ENCODE measurements at regions not wholly inside any gene's neighbourhood (a gene's known extent, or its start where the extent isn't known, plus 50 kb on each side); places are given as distances from the start of the nearest gene placed in this dataset.

- DNase-seq (no peak), ATAC-seq (no peak)
- Mint-ChIP-seq H3K27ac (no peak overlapping the region), H3K36me3 (ENCODE audit: low read depth) (no peaks in the 10 kb centered on the region), H3K9me3 (ENCODE audit: insufficient read depth) (no peaks in the 10 kb centered on the region), H3K4me3 (no peak overlapping the region), H3K27me3 (ENCODE audit: low read depth) (no peaks in the 10 kb centered on the region), H3K4me1 (ENCODE audit: low read depth) (no peaks in the 10 kb centered on the region)
- ChIA-PET POLR2A (no interaction called here), CTCF (interaction anchor here (1.9 kb wide), 1 partner anchor 11 kb away, joined by 4 read pairs; no protein-coding TSS in a partner anchor)
Observed at GRCh38 chr9:107174441-107174840, 108.6 kb upstream of the RAD23B start.

- DNase-seq (no peak), ATAC-seq (no peak)
- H3K36me3 Mint-ChIP-seq (ENCODE audit: low read depth): no peaks in the 10 kb centered on the region
- POLR2A ChIA-PET: no interaction called here
- no peaks in the 10 kb centered on the region for H3K4me1 Mint-ChIP-seq (ENCODE audit: low read depth)
- H3K27me3 Mint-ChIP-seq (ENCODE audit: low read depth): no peaks in the 10 kb centered on the region
- H3K9me3 Mint-ChIP-seq (ENCODE audit: insufficient read depth): no peaks in the 10 kb centered on the region
- H3K27ac Mint-ChIP-seq: no peak overlapping the region
- no peak overlapping the region for H3K4me3 Mint-ChIP-seq
- CTCF ChIA-PET: interaction anchor here (0.8 to 1.9 kb wide), 2 partner anchors 11 to 37 kb away, joined by 3 to 4 read pairs; no protein-coding TSS in a partner anchor
Observed at GRCh38 chr9:107175041-107175440, 108.0 kb upstream of the RAD23B start.

GRCh38 chr9:107175816-107176435, 107.2 kb upstream of the RAD23B start:
- H3K27ac Mint-ChIP-seq: no peak overlapping the region
- DNase-seq (no peak), ATAC-seq (no peak)
- H3K4me1 Mint-ChIP-seq (ENCODE audit: low read depth): no peaks in the 10 kb centered on the region
- POLR2A ChIA-PET: no interaction called here
- H3K36me3 Mint-ChIP-seq (ENCODE audit: low read depth): no peaks in the 10 kb centered on the region
- H3K4me3 Mint-ChIP-seq: no peak overlapping the region
- no peaks in the 10 kb centered on the region for H3K9me3 Mint-ChIP-seq (ENCODE audit: insufficient read depth)
- CTCF ChIA-PET: interaction anchor here (0.8 to 1.9 kb wide), 2 partner anchors 12 to 38 kb away, joined by 3 to 4 read pairs; no protein-coding TSS in a partner anchor
- H3K27me3 Mint-ChIP-seq (ENCODE audit: low read depth): no peaks in the 10 kb centered on the region

GRCh38 chr9:107176436-107177151, 106.5 kb upstream of the RAD23B start:
- Mint-ChIP-seq H3K27me3 (ENCODE audit: low read depth) (peaks cover 3% of the 10 kb centered on the region), H3K4me3 (no peak overlapping the region), H3K36me3 (ENCODE audit: low read depth) (no peaks in the 10 kb centered on the region), H3K4me1 (ENCODE audit: low read depth) (no peaks in the 10 kb centered on the region), H3K27ac (no peak overlapping the region), H3K9me3 (ENCODE audit: insufficient read depth) (peaks cover under 1% of the 10 kb centered on the region)
- ChIA-PET POLR2A (no interaction called here), CTCF (interaction anchor here (1.2 kb wide), 1 partner anchor 165 kb away, joined by 3 read pairs; no protein-coding TSS in a partner anchor)
- ATAC-seq (no peak), DNase-seq (no peak)

GRCh38 chr9:107177243-107177839, 105.7 kb upstream of the RAD23B start:
- no peak for ATAC-seq
- Mint-ChIP-seq H3K27me3 (ENCODE audit: low read depth) (peaks cover 5% of the 10 kb centered on the region), H3K4me1 (ENCODE audit: low read depth) (no peaks in the 10 kb centered on the region), H3K36me3 (ENCODE audit: low read depth) (no peaks in the 10 kb centered on the region), H3K27ac (no peak overlapping the region), H3K9me3 (ENCODE audit: insufficient read depth) (peaks cover 4% of the 10 kb centered on the region), H3K4me3 (no peak overlapping the region)
- DNase-seq: no peak
- ChIA-PET CTCF (interaction anchor here (1.2 kb wide), 1 partner anchor 164 kb away, joined by 3 read pairs; no protein-coding TSS in a partner anchor), POLR2A (no interaction called here)

GRCh38 chr9:107177857-107178256, 105.2 kb upstream of the RAD23B start:
- Mint-ChIP-seq H3K4me1 (ENCODE audit: low read depth) (no peaks in the 10 kb centered on the region), H3K36me3 (ENCODE audit: low read depth) (no peaks in the 10 kb centered on the region), H3K9me3 (ENCODE audit: insufficient read depth) (peaks cover 4% of the 10 kb centered on the region), H3K4me3 (no peak overlapping the region), H3K27me3 (ENCODE audit: low read depth) (peaks cover 7% of the 10 kb centered on the region), H3K27ac (no peak overlapping the region)
- DNase-seq (no peak), ATAC-seq (no peak)
- POLR2A ChIA-PET: no interaction called here
- CTCF ChIA-PET: interaction anchor here (1.2 kb wide), 1 partner anchor 164 kb away, joined by 3 read pairs; no protein-coding TSS in a partner anchor

GRCh38 chr9:107178293-107178692, 104.8 kb upstream of the RAD23B start:
- no peak overlapping the region for H3K4me3 Mint-ChIP-seq
- no peak for ATAC-seq
- peaks cover 11% of the 10 kb centered on the region for H3K27me3 Mint-ChIP-seq (ENCODE audit: low read depth)
- H3K4me1 Mint-ChIP-seq (ENCODE audit: low read depth): no peaks in the 10 kb centered on the region
- no peak overlapping the region for H3K27ac Mint-ChIP-seq
- peaks cover 4% of the 10 kb centered on the region for H3K9me3 Mint-ChIP-seq (ENCODE audit: insufficient read depth)
- ChIA-PET POLR2A (no interaction called here), CTCF (no interaction called here)
- peaks cover 3% of the 10 kb centered on the region for H3K36me3 Mint-ChIP-seq (ENCODE audit: low read depth)
- DNase-seq: no peak

GRCh38 chr9:107180206-107180605, 102.9 kb upstream of the RAD23B start:
- ChIA-PET CTCF (interaction anchor here (0.6 kb wide), 1 partner anchor 49 kb away, joined by 3 read pairs; no protein-coding TSS in a partner anchor), POLR2A (no interaction called here)
- Mint-ChIP-seq H3K9me3 (ENCODE audit: insufficient read depth) (peaks cover 4% of the 10 kb centered on the region), H3K27ac (no peak overlapping the region), H3K27me3 (ENCODE audit: low read depth) (peaks cover 20% of the 10 kb centered on the region), H3K4me1 (ENCODE audit: low read depth) (no peaks in the 10 kb centered on the region), H3K4me3 (no peak overlapping the region), H3K36me3 (ENCODE audit: low read depth) (peaks cover 3% of the 10 kb centered on the region)
- ATAC-seq (no peak), DNase-seq (no peak)

GRCh38 chr9:107183176-107183575, 99.9 kb upstream of the RAD23B start:
- Mint-ChIP-seq H3K9me3 (ENCODE audit: insufficient read depth) (peaks cover 4% of the 10 kb centered on the region), H3K4me3 (no peak overlapping the region), H3K27me3 (ENCODE audit: low read depth) (peaks cover 25% of the 10 kb centered on the region), H3K4me1 (ENCODE audit: low read depth) (no peaks in the 10 kb centered on the region), H3K27ac (no peak overlapping the region), H3K36me3 (ENCODE audit: low read depth) (peaks cover 3% of the 10 kb centered on the region)
- no peak for DNase-seq
- ChIA-PET POLR2A (no interaction called here), CTCF (no interaction called here)
- no peak for ATAC-seq

GRCh38 chr9:107188376-107188775, 94.7 kb upstream of the RAD23B start:
- Mint-ChIP-seq H3K4me3 (no peak overlapping the region), H3K36me3 (ENCODE audit: low read depth) (no peaks in the 10 kb centered on the region), H3K4me1 (ENCODE audit: low read depth) (no peaks in the 10 kb centered on the region), H3K27me3 (ENCODE audit: low read depth) (peaks cover 26% of the 10 kb centered on the region), H3K27ac (no peak overlapping the region), H3K9me3 (ENCODE audit: insufficient read depth) (no peaks in the 10 kb centered on the region)
- ATAC-seq (no peak), DNase-seq (no peak)
- ChIA-PET CTCF (no interaction called here), POLR2A (no interaction called here)

- H3K27ac Mint-ChIP-seq: no peak overlapping the region
- no peaks in the 10 kb centered on the region for H3K36me3 Mint-ChIP-seq (ENCODE audit: low read depth)
- H3K4me1 Mint-ChIP-seq (ENCODE audit: low read depth): no peaks in the 10 kb centered on the region
- no peak overlapping the region for H3K4me3 Mint-ChIP-seq
- DNase-seq (no peak), ATAC-seq (no peak)
- H3K9me3 Mint-ChIP-seq (ENCODE audit: insufficient read depth): no peaks in the 10 kb centered on the region
- ChIA-PET POLR2A (no interaction called here), CTCF (interaction anchor here (1.0 to 1.2 kb wide), 2 partner anchors 152 to 235 kb away, joined by 3 read pairs; no protein-coding TSS in a partner anchor)
- H3K27me3 Mint-ChIP-seq (ENCODE audit: low read depth): peaks cover 15% of the 10 kb centered on the region
Observed at GRCh38 chr9:107190061-107190935, 92.8 kb upstream of the RAD23B start.
